ENCODE measurements at regions not wholly inside any gene's neighbourhood (a gene's known extent, or its start where the extent isn't known, plus 50 kb on each side); places are given as distances from the start of the nearest gene placed in this dataset.
"Not testable (repeated sequence)": the region's sequence is repeated elsewhere in the genome, so short reads cannot be mapped to it uniquely, and the experiment has no call there.

- DNase-seq; H3K27ac Mint-ChIP-seq (ENCODE audit: unreplicated experiment); H3K36me3 Mint-ChIP-seq (ENCODE audit: unreplicated experiment); H3K9me3 Mint-ChIP-seq (ENCODE audit: unreplicated experiment); H3K27me3 Mint-ChIP-seq (ENCODE audit: unreplicated experiment); H3K4me1 Mint-ChIP-seq (ENCODE audit: low read depth, unreplicated experiment); H3K4me3 Mint-ChIP-seq (ENCODE audit: unreplicated experiment): not testable (repeated sequence)
- peak; percentile 60 for TF ChIP-seq CTCF (IDR thresholded peaks at IDR 0.05; ENCODE audit: partially characterized antibody, unreplicated experiment)
Observed at GRCh38 chr17:46424187-46424884, 62.8 kb upstream of the ARL17B start.

GRCh38 chr17:46417907-46418306 is 56.3 kb upstream of the ARL17B start:
- not testable (repeated sequence) for H3K27ac Mint-ChIP-seq (ENCODE audit: unreplicated experiment); H3K4me3 Mint-ChIP-seq (ENCODE audit: unreplicated experiment); H3K27me3 Mint-ChIP-seq (ENCODE audit: unreplicated experiment); DNase-seq; H3K36me3 Mint-ChIP-seq (ENCODE audit: unreplicated experiment); H3K9me3 Mint-ChIP-seq (ENCODE audit: unreplicated experiment); H3K4me1 Mint-ChIP-seq (ENCODE audit: low read depth, unreplicated experiment)

- H3K36me3 Mint-ChIP-seq (ENCODE audit: unreplicated experiment); H3K4me3 Mint-ChIP-seq (ENCODE audit: unreplicated experiment); H3K4me1 Mint-ChIP-seq (ENCODE audit: low read depth, unreplicated experiment); H3K9me3 Mint-ChIP-seq (ENCODE audit: unreplicated experiment); H3K27ac Mint-ChIP-seq (ENCODE audit: unreplicated experiment); DNase-seq; H3K27me3 Mint-ChIP-seq (ENCODE audit: unreplicated experiment): not testable (repeated sequence)
Observed at GRCh38 chr17:46417261-46417660, 55.7 kb upstream of the ARL17B start.

GRCh38 chr17:46414559-46414958 is 53.0 kb upstream of the ARL17B start:
- DNase-seq; H3K4me3 Mint-ChIP-seq (ENCODE audit: unreplicated experiment); H3K4me1 Mint-ChIP-seq (ENCODE audit: low read depth, unreplicated experiment); H3K27ac Mint-ChIP-seq (ENCODE audit: unreplicated experiment); H3K9me3 Mint-ChIP-seq (ENCODE audit: unreplicated experiment); H3K36me3 Mint-ChIP-seq (ENCODE audit: unreplicated experiment); H3K27me3 Mint-ChIP-seq (ENCODE audit: unreplicated experiment): not testable (repeated sequence)

GRCh38 chr17:46412156-46412555 is 50.6 kb upstream of the ARL17B start:
- DNase-seq; H3K27ac Mint-ChIP-seq (ENCODE audit: unreplicated experiment); H3K27me3 Mint-ChIP-seq (ENCODE audit: unreplicated experiment); H3K36me3 Mint-ChIP-seq (ENCODE audit: unreplicated experiment); H3K4me3 Mint-ChIP-seq (ENCODE audit: unreplicated experiment); H3K9me3 Mint-ChIP-seq (ENCODE audit: unreplicated experiment); H3K4me1 Mint-ChIP-seq (ENCODE audit: low read depth, unreplicated experiment): not testable (repeated sequence)

- H3K27me3 Mint-ChIP-seq (ENCODE audit: unreplicated experiment); DNase-seq; H3K27ac Mint-ChIP-seq (ENCODE audit: unreplicated experiment); H3K4me1 Mint-ChIP-seq (ENCODE audit: low read depth, unreplicated experiment); H3K9me3 Mint-ChIP-seq (ENCODE audit: unreplicated experiment); H3K36me3 Mint-ChIP-seq (ENCODE audit: unreplicated experiment); H3K4me3 Mint-ChIP-seq (ENCODE audit: unreplicated experiment): not testable (repeated sequence)
Observed at GRCh38 chr17:46411172-46411852, 49.7 kb upstream of the ARL17B start.
